ENCODE measurements at regions not wholly inside any gene's neighbourhood (a gene's known extent, or its start where the extent isn't known, plus 50 kb on each side); places are given as distances from the start of the nearest gene placed in this dataset.

DNA sequence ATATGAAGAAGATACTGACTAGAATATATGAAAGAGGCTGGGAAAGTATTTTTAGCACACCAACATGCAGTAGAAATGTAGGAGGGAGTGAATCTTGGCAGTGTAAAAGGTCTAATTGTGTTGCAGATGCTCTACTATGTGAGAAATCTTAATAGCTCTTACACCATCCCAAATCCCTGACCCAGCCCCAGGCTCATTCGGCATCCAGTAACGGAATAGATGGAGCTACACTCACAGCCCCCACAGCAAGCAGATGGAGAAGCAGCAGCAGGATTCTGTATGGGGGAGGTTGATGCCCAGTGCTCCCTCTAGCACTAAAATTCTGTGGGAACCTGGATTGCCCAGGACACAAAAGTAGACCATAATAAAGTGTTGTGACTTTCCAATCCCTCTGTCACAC is 153.2 kb upstream of the PRDX4 start:
- Histone ChIP-seq H3K9me3 (replicated peaks; ENCODE audit: control insufficient read depth, insufficient read depth, low read depth, low read length) (no peaks in the 10 kb centered on the region), H3K9ac (ENCODE audit: insufficient read depth in 1 of 2, low read depth in 2 of 2, low read length in 2 of 2) (no peak overlapping the region), H3K9me1 (ENCODE audit: control insufficient read depth, insufficient read depth, low read length) (no peaks in the 10 kb centered on the region), H3K4me3 (no peak overlapping the region), H3K4me1 (replicated peaks in 1 of 2; ENCODE audit: control insufficient read depth in 2 of 2, insufficient read depth in 2 of 2, low read length in 2 of 2) (no peaks in the 10 kb centered on the region), H3K27ac (ENCODE audit: extremely low read depth, low read depth, low read length) (no peak overlapping the region), H3K27me3 (ENCODE audit: control insufficient read depth in 2 of 2, insufficient read depth in 2 of 2, low read length in 2 of 2) (no peaks in the 10 kb centered on the region), H3K4me2 (ENCODE audit: insufficient read depth, low read length) (no peak overlapping the region), H4K20me1 (replicated peaks; ENCODE audit: control insufficient read depth, insufficient read depth, low read length) (no peaks in the 10 kb centered on the region), H3K79me2 (ENCODE audit: control insufficient read depth, insufficient read depth, low read length) (no peaks in the 10 kb centered on the region), H2AFZ (ENCODE audit: low read depth, low read length) (no peak overlapping the region), H3K36me3 (ENCODE audit: control insufficient read depth, insufficient read depth, low read length) (no peaks in the 10 kb centered on the region)
- FAIRE-seq (no peak), ATAC-seq (no peak), DNase-seq (ENCODE audit: extremely low read depth in 1 of 4, low spot score in 3 of 4) (no peak)
- POLR2A ChIA-PET, result interaction anchor here (0.9 kb wide), 1 partner anchor 216 kb away, joined by 4 read pairs; no protein-coding TSS in a partner anchor
- TF ChIP-seq, protein P1, sequence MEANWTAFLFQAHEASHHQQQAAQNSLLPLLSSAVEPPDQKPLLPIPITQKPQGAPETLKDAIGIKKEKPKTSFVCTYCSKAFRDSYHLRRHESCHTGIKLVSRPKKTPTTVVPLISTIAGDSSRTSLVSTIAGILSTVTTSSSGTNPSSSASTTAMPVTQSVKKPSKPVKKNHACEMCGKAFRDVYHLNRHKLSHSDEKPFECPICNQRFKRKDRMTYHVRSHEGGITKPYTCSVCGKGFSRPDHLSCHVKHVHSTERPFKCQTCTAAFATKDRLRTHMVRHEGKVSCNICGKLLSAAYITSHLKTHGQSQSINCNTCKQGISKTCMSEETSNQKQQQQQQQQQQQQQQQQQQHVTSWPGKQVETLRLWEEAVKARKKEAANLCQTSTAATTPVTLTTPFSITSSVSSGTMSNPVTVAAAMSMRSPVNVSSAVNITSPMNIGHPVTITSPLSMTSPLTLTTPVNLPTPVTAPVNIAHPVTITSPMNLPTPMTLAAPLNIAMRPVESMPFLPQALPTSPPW (CRISPR knock-in tag; IDR thresholded peaks at IDR 0.05), result no peak
- no peak for TF ChIP-seq NBN (IDR thresholded peaks at IDR 0.05; ENCODE audit: low read depth)
- TF ChIP-seq KLF13 (tag; IDR thresholded peaks at IDR 0.05; ENCODE audit: borderline replicate concordance, low read depth), result no peak
- no peak for TF ChIP-seq MAFG (tag; conservative IDR thresholded peaks at IDR 0.05)
- no peak for TF ChIP-seq ZNF140 (CRISPR knock-in tag; IDR thresholded peaks at IDR 0.05)
- TF ChIP-seq JUN (IDR thresholded peaks at IDR 0.05; ENCODE audit: borderline replicate concordance, low read depth, low read length), result no peak
- TF ChIP-seq JUN (CRISPR knock-in tag; IDR thresholded peaks at IDR 0.05; ENCODE audit: borderline replicate concordance), result no peak
- no peak for TF ChIP-seq ZNF253 (CRISPR knock-in tag; conservative IDR thresholded peaks at IDR 0.05)
- TF ChIP-seq DMBX1 (CRISPR knock-in tag; IDR thresholded peaks at IDR 0.05; ENCODE audit: borderline replicate concordance), result no peak
- intact Hi-C loops (cut with micrococcal nuclease) (no loop called here), in situ Hi-C loops (cut with MboI) (no loop called here)
- BruUV-seq (replicated peaks), result no TSS peak
- WGBS (ENCODE audit: insufficient coverage, low coverage, missing lambda C conversion rate), result 5% methylated on average over 2 of the region's 2 CpGs
- CTCF ChIA-PET (ENCODE audit: low intra/inter-chr PET ratio), result no interaction called here

All from K562 (cell line).